Upper lobe of left lung (tissue), 6 donors: ENCODE measurements at regions not wholly inside any gene's neighbourhood (a gene's known extent, or its start where the extent isn't known, plus 50 kb on each side); places are given as distances from the start of the nearest gene placed in this dataset.

Source experiments
- ATAC-seq, 2 donors: fragments of 200-7000 bp; cut with Tn5 transposase; one replicate each; pipeline ENCODE4 v1.9.1; 2022; ENCODE audit warnings: mild to moderate bottlenecking in 2 of 2, moderate library complexity in 2 of 2; ENCODE audit not compliant: low FRiP score in 2 of 2
- DNase-seq, 2 donors: peaks; one replicate each; pipeline ENCODE4 v3.0.0-alpha.2; 2019 to 2020
- H3K27ac ChIP-seq, 4 donors: fragments of 200-600 bp; sonication (generic); one replicate each; pipeline ENCODE4 v1.5.1; 2016 to 2019
- H3K27me3 ChIP-seq, 4 donors: fragments of 200-600 bp; sonication (generic); one replicate each; pipeline ENCODE4 v1.5.1; 2017 to 2019
- H3K36me3 ChIP-seq, 4 donors: fragments of 200-600 bp; sonication (generic); one replicate each; pipeline ENCODE4 v1.5.1; 2016 to 2019
- H3K4me1 ChIP-seq, 4 donors: fragments of 200-600 bp; sonication (generic); one replicate each; pipeline ENCODE4 v1.5.1; 2018 to 2019
- H3K4me3 ChIP-seq, 4 donors: fragments of 200-600 bp; sonication (generic); one replicate each; pipeline ENCODE4 v1.5.1; 2017 to 2019; ENCODE audit warnings: mild to moderate bottlenecking in 2 of 4, moderate library complexity in 1 of 4
- H3K9me3 ChIP-seq, 4 donors: fragments of 200-600 bp; sonication (generic); one replicate each; pipeline ENCODE4 v1.5.1; 2018 to 2019
- EP300 ChIP-seq, 4 donors: sonication (generic); formaldehyde crosslinking; IDR thresholded peaks; one replicate each; pipeline ENCODE4 v1.5.1; 2017; ENCODE audit warnings: antibody characterized with exemption in 4 of 4, control low read depth in 2 of 4
- POLR2A ChIP-seq, 4 donors: fragments of 450-650 bp; IDR thresholded peaks; one replicate each; pipeline ENCODE4 v1.5.1; 2016 to 2017; ENCODE audit warnings: antibody characterized with exemption in 4 of 4, mild to moderate bottlenecking in 2 of 4
- POLR2AphosphoS5 ChIP-seq, 2 donors: sonication (generic); formaldehyde crosslinking; IDR thresholded peaks; one replicate each; pipeline ENCODE4 v1.5.1; 2017; ENCODE audit warnings: antibody characterized with exemption in 2 of 2
- WGBS, 2 donors: methylation state at CpG; one replicate each; pipeline ENCODE4 v1.1.5; 2017 to 2018; 5-methylcytosine and 5-hydroxymethylcytosine counted together
- TF ChIP-seq, protein P1 (sequence below), 6 experiments: fragments of 450-650 bp in 4 of 6; fragments of 200-600 bp in 2 of 6; sonication (generic) in 2 of 6; IDR thresholded peaks; one replicate each; pipeline ENCODE4 v1.5.1; 2016 to 2019; ENCODE audit warnings: antibody characterized with exemption in 6 of 6
- donor health status: DM: no; HTN: no; CAD: no; lungs with moderate emphysema.
- donor health status: DM: no; HTN: yes; CAD: no; lungs with severe emphysema.

DNA sequence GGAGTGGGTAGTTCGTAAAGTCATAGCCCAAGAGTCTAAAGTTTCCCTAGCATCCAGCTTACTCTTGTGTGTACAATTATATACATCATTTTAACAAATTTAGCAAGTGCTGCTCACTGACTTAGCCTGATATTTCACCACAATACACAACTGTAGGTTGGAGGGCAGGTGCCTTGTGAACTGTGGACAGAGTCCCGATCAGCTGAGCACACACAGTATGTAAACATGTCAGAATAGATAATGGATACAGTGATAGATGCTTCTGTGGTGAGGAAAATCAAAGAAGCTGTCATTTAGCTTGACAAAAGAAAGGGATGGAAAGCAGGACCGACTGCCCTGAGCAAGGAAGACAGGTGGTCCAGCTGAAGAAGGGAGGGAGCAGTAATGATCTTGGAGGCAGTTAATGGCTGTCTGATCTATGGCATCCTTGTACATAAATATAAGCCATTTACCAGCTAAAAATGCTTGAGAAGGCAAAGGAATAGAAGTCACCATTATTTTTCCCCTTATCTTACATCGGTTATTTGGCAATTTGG lies 372.8 kb upstream of the UBE2E3 start:
- no peak for DNase-seq
- ATAC-seq = no peak
- Histone ChIP-seq H3K27me3 (no peaks in the 10 kb centered on the region), H3K27ac (no peak overlapping the region), H3K9me3 (no peaks in the 10 kb centered on the region), H3K4me3 (no peak overlapping the region), H3K36me3 (no peaks in the 10 kb centered on the region), H3K4me1 (no peaks in the 10 kb centered on the region)
- WGBS, 2 donors = 55 to 57% methylated on average over 4 of the region's 4 CpGs
- TF ChIP-seq POLR2A (IDR thresholded peaks at IDR 0.05) (no peak), POLR2AphosphoS5 (IDR thresholded peaks at IDR 0.05) (no peak), EP300 (IDR thresholded peaks at IDR 0.05) (no peak)
- TF ChIP-seq, protein P1, sequence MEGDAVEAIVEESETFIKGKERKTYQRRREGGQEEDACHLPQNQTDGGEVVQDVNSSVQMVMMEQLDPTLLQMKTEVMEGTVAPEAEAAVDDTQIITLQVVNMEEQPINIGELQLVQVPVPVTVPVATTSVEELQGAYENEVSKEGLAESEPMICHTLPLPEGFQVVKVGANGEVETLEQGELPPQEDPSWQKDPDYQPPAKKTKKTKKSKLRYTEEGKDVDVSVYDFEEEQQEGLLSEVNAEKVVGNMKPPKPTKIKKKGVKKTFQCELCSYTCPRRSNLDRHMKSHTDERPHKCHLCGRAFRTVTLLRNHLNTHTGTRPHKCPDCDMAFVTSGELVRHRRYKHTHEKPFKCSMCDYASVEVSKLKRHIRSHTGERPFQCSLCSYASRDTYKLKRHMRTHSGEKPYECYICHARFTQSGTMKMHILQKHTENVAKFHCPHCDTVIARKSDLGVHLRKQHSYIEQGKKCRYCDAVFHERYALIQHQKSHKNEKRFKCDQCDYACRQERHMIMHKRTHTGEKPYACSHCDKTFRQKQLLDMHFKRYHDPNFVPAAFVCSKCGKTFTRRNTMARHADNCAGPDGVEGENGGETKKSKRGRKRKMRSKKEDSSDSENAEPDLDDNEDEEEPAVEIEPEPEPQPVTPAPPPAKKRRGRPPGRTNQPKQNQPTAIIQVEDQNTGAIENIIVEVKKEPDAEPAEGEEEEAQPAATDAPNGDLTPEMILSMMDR (IDR thresholded peaks at IDR 0.05) = no peak

DNA sequence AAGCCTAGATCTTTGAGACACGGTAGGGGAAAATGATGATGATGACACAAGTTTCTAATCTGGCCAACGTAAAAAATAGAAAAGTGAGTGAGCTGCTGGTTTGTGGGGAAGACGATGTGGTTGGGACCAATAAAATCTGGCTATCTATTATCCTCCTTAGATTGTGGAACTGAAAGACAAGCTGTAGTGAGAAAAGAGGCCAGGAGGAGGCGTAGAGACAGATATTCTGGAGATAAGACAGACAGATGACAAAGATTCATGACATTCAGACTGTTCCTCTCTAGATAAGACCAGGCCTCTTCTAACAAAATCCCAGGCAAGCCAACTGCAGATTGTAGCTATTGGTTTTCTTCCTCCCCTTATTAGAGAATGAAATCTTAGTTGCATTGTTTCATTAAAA lies 376.3 kb upstream of the UBE2E3 start:
- H3K27ac ChIP-seq = no peak overlapping the region
- H3K4me3 ChIP-seq = no peak overlapping the region
- no peaks in the 10 kb centered on the region for H3K36me3 ChIP-seq
- no peaks in the 10 kb centered on the region for H3K9me3 ChIP-seq
- no peaks in the 10 kb centered on the region for H3K4me1 ChIP-seq
- no peaks in the 10 kb centered on the region for H3K27me3 ChIP-seq
- no peak for TF ChIP-seq EP300 (IDR thresholded peaks at IDR 0.05)
- TF ChIP-seq POLR2AphosphoS5 (IDR thresholded peaks at IDR 0.05) = no peak
- DNase-seq = no peak
- ATAC-seq = no peak
- 48% methylated on average over 4 of the region's 4 CpGs for WGBS, 2 donors

DNA sequence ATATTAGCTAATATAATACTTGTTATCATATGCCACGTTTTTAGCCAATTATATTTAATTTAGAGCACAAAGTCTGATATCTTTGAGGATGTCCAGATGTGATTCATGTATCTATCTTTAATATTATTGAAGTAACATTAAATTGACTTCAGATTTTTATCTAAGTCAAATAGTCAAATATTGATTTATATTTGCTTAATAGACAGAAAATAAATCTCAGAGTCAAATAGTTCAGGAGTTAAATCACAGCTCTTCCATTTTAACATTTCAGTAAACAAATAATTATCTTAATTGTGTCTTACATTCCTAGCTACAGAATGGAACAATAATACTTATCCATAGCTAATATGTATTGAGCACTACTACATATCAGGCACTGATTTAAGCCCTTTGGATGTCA lies 379.4 kb upstream of the UBE2E3 start:
- no peak for ATAC-seq
- WGBS, 2 donors = 53 to 73% methylated on average over 1 of the region's 1 CpG
- Histone ChIP-seq H3K27me3 (no peaks in the 10 kb centered on the region), H3K4me1 (no peaks in the 10 kb centered on the region), H3K4me3 (no peak overlapping the region), H3K9me3 (no peaks in the 10 kb centered on the region), H3K36me3 (no peaks in the 10 kb centered on the region), H3K27ac (no peak overlapping the region)
- no peak for DNase-seq
- TF ChIP-seq EP300 (IDR thresholded peaks at IDR 0.05) (no peak), POLR2A (IDR thresholded peaks at IDR 0.05) (no peak), POLR2AphosphoS5 (IDR thresholded peaks at IDR 0.05) (no peak)
- TF ChIP-seq, protein P1 (IDR thresholded peaks at IDR 0.05) = no peak

DNA sequence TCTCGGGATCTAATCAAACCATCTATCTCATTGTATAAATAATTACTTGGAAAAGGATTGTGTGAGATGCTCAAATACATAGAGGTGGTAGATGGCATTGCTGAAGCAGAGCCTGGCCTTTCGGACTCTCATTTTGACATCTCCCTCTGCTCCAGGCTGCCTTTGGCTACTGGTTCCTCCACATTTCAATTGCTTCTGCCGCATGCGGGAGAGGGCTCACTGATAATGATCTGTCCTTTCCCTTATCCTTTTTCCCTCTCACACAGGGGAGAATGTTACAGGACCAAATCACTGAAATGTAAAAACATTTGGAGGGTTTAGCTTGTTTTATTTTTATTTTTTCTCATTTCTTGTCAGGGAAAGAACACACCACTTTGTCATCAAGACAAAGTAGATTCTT lies 380.6 kb upstream of the UBE2E3 start:
- H3K27me3 ChIP-seq = no peaks in the 10 kb centered on the region
- no peak for DNase-seq
- H3K4me1 ChIP-seq = no peaks in the 10 kb centered on the region
- WGBS, 2 donors = 72 to 76% methylated on average over 4 of the region's 4 CpGs
- no peak overlapping the region for H3K27ac ChIP-seq
- ATAC-seq = no peak
- no peaks in the 10 kb centered on the region for H3K9me3 ChIP-seq
- no peaks in the 10 kb centered on the region for H3K36me3 ChIP-seq
- no peak for TF ChIP-seq POLR2AphosphoS5 (IDR thresholded peaks at IDR 0.05)
- H3K4me3 ChIP-seq = no peak overlapping the region

DNA sequence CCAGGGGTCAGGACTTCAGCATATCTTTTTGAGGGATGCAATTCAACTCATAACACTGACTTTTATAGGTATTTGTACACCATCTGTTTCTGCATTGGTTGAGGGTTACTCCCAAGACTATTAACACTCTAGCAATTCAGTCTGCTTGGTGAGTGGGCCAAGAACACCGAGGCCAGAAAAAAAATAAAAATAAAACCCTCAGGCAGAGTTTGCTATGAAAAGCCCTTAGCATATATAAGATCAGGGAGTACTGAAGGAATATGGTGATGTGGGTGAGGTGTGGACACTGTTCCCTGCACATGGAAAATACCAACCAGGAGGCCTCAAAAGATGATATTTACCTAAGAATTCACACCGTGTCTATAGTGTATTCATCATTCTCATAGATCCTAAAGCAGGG lies 383.2 kb upstream of the UBE2E3 start:
- WGBS, 2 donors = 79 to 90% methylated on average over 2 of the region's 2 CpGs
- Histone ChIP-seq H3K4me1 (no peaks in the 10 kb centered on the region), H3K27ac (no peak overlapping the region), H3K4me3 (no peak overlapping the region), H3K36me3 (no peaks in the 10 kb centered on the region), H3K9me3 (no peaks in the 10 kb centered on the region), H3K27me3 (no peaks in the 10 kb centered on the region)
- no peak for ATAC-seq
- TF ChIP-seq POLR2A (IDR thresholded peaks at IDR 0.05) (no peak), EP300 (IDR thresholded peaks at IDR 0.05) (no peak), POLR2AphosphoS5 (IDR thresholded peaks at IDR 0.05) (no peak)
- TF ChIP-seq, protein P1 (IDR thresholded peaks at IDR 0.05) = no peak
- DNase-seq = no peak

DNA sequence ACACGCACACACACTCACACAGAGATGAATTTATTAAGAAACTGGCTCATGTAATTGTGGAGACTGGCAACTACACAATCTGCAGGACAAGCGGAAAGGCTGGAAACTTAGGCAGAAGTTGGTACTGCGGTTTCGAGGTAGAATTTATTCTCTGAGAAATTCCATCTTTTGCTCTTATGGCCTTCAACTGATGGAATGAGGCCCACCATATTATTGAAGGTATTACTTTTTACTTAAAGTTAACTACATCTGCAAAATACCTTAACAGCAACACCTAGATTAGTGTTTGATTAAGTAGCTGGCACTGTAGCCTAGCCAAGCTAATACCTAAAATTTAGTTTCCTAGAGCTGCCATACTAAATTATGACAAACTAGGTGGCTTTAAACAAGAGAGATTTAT lies 384.0 kb upstream of the UBE2E3 start:
- Histone ChIP-seq H3K4me1 (no peaks in the 10 kb centered on the region), H3K4me3 (no peak overlapping the region), H3K27ac (no peak overlapping the region), H3K36me3 (no peaks in the 10 kb centered on the region), H3K9me3 (no peaks in the 10 kb centered on the region), H3K27me3 (no peaks in the 10 kb centered on the region)
- TF ChIP-seq, protein P1 (IDR thresholded peaks at IDR 0.05) = no peak
- TF ChIP-seq POLR2AphosphoS5 (IDR thresholded peaks at IDR 0.05) = no peak
- TF ChIP-seq EP300 (IDR thresholded peaks at IDR 0.05) = no peak
- no peak for TF ChIP-seq POLR2A (IDR thresholded peaks at IDR 0.05)
- WGBS, 2 donors = 91 to 92% methylated on average over 4 of the region's 4 CpGs
- ATAC-seq (no peak), DNase-seq (no peak)
